Large intestine (tissue), 3 donors: ENCODE measurements at regions not wholly inside any gene's neighbourhood (a gene's known extent, or its start where the extent isn't known, plus 50 kb on each side); places are given as distances from the start of the nearest gene placed in this dataset.

Source experiments
- DNase-seq, 2 donors: peaks; one replicate each; pipeline versions ENCODE4 v3.0.0 to v3.0.0-alpha.2; 2013
- H3K27ac ChIP-seq: one replicate; pipeline ENCODE4 v1.5.1; 2013; ENCODE audit warnings: low read length
- H3K27me3 ChIP-seq: 2 replicates; pipeline ENCODE4 v1.6.1; 2013; ENCODE audit warnings: low read length; ENCODE audit not compliant: control insufficient read depth, insufficient read depth
- H3K36me3 ChIP-seq: 2 replicates; pipeline ENCODE4 v1.6.1; 2013; ENCODE audit warnings: low read length; ENCODE audit not compliant: control insufficient read depth, insufficient read depth
- H3K4me1 ChIP-seq: one replicate; pipeline ENCODE4 v1.6.1; 2013; ENCODE audit warnings: low read length; ENCODE audit not compliant: control insufficient read depth, insufficient read depth
- H3K4me3 ChIP-seq: one replicate; pipeline ENCODE4 v1.5.1; 2013; ENCODE audit warnings: low read length
- H3K9me3 ChIP-seq: one replicate; pipeline ENCODE4 v1.6.1; 2013; ENCODE audit warnings: mild to moderate bottlenecking, low read depth, low read length, moderate library complexity; ENCODE audit not compliant: control insufficient read depth
- WGBS: methylation state at CpG from one replicate; pipeline ENCODE4 v1.1.5; 2013; ENCODE audit warnings: low lambda C conversion rate; ENCODE audit not compliant: insufficient coverage; 5-methylcytosine and 5-hydroxymethylcytosine counted together

GRCh38 chr3:5292512-5292911 is 105.0 kb downstream of the EDEM1 start:
- no peak for DNase-seq
- Histone ChIP-seq H3K4me1 (no peaks in the 10 kb centered on the region), H3K9me3 (no peaks in the 10 kb centered on the region), H3K4me3 (no peak overlapping the region), H3K27me3 (no peaks in the 10 kb centered on the region), H3K36me3 (no peaks in the 10 kb centered on the region), H3K27ac (no peak overlapping the region)
- WGBS = 60% methylated on average over 3 of the region's 7 CpGs

GRCh38 chr3:5293207-5293606 is 105.7 kb downstream of the EDEM1 start:
- Histone ChIP-seq H3K36me3 (no peaks in the 10 kb centered on the region), H3K4me3 (no peak overlapping the region), H3K9me3 (no peaks in the 10 kb centered on the region), H3K4me1 (no peaks in the 10 kb centered on the region), H3K27me3 (no peaks in the 10 kb centered on the region), H3K27ac (no peak overlapping the region)
- WGBS = no CpG with 5 or more reads among the region's 2 CpGs
- DNase-seq = no peak

DNA sequence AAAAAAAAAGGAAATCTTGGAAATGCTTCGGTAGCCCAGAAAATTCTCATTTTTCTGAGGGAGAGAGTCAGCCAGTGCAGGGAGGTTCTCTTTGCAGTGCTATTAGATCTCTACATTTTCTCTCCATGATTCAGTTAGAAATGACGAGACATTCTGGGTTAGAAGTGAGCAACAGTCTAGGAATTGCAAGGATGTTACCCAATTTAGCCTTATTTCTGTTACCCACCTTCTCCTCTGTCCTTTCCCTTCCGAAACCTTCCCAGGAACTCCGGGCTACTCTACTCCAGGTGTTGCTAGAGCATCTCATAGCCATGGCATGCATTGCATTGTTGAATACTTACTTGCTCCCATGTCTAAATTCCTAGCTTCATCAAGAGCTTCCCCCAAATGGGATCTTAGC is 106.8 kb downstream of the EDEM1 start:
- Histone ChIP-seq H3K36me3 (no peaks in the 10 kb centered on the region), H3K27ac (no peak overlapping the region), H3K27me3 (no peaks in the 10 kb centered on the region), H3K4me1 (no peaks in the 10 kb centered on the region), H3K4me3 (no peak overlapping the region), H3K9me3 (no peaks in the 10 kb centered on the region)
- 67% methylated on average over 1 of the region's 4 CpGs for WGBS
- no peak for DNase-seq

- no peak overlapping the region for H3K27ac ChIP-seq
- H3K36me3 ChIP-seq = no peaks in the 10 kb centered on the region
- DNase-seq = no peak
- no peaks in the 10 kb centered on the region for H3K4me1 ChIP-seq
- H3K27me3 ChIP-seq = no peaks in the 10 kb centered on the region
- no peaks in the 10 kb centered on the region for H3K9me3 ChIP-seq
- H3K4me3 ChIP-seq = no peak overlapping the region
- WGBS = no CpG with 5 or more reads among the region's 1 CpG
Observed at GRCh38 chr3:5295191-5295690, 107.7 kb downstream of the EDEM1 start.

DNA sequence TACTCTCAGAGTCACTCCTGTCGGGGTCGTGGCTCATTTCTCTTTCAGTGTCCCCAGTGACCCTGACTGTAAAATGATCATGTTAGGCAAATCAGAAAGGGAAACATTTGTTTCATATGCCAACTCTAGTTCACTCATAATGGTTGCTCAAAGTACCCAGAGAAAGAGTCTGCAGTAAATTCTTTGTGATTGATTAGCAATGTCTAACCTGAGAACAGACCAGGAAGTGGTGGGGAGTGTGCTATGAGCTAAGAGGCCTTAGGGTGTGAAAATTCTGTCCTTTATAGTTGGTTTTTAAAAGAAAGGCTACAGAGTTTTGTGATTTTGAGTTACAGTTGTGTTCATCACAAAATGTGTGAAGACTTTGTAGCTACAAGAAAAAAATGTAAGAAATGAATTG is 108.9 kb downstream of the EDEM1 start:
- WGBS = no CpG with 5 or more reads among the region's 2 CpGs
- Histone ChIP-seq H3K27ac (no peak overlapping the region), H3K4me1 (no peaks in the 10 kb centered on the region), H3K36me3 (no peaks in the 10 kb centered on the region), H3K9me3 (no peaks in the 10 kb centered on the region), H3K4me3 (no peak overlapping the region), H3K27me3 (no peaks in the 10 kb centered on the region)
- no peak for DNase-seq

GRCh38 chr3:5297895-5298294 is 110.4 kb downstream of the EDEM1 start:
- Histone ChIP-seq H3K27ac (no peak overlapping the region), H3K9me3 (no peaks in the 10 kb centered on the region), H3K4me1 (no peaks in the 10 kb centered on the region), H3K36me3 (no peaks in the 10 kb centered on the region), H3K27me3 (no peaks in the 10 kb centered on the region), H3K4me3 (no peak overlapping the region)
- DNase-seq = no peak
- WGBS = 20% methylated on average over 1 of the region's 1 CpG

DNA sequence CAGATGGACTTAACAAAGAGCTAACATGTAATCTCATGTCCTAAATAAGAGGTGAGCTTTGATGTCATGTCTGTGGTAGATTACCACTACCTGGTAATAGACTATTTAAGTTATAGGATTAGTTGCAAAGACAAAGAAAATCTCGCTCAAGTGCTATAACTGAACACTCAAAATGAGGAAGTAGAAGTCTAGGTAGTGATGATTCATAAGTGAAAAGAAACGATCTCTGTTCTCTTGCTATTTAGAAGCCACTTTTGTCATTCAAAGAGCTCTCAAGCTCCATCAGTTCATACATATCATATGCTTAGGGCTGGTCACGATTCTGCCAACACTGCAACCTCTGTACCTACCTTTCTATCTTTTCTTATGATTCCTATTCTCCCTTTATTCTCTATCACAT is 110.9 kb downstream of the EDEM1 start:
- no peak for DNase-seq
- no peaks in the 10 kb centered on the region for H3K4me1 ChIP-seq
- H3K27me3 ChIP-seq = no peaks in the 10 kb centered on the region
- WGBS = 100% methylated on average over 1 of the region's 3 CpGs
- H3K4me3 ChIP-seq = no peak overlapping the region
- no peaks in the 10 kb centered on the region for H3K36me3 ChIP-seq
- no peaks in the 10 kb centered on the region for H3K9me3 ChIP-seq
- no peak overlapping the region for H3K27ac ChIP-seq

- H3K27ac ChIP-seq = no peak overlapping the region
- WGBS = no CpG with 5 or more reads among the region's 3 CpGs
Observed at GRCh38 chr3:5299161-5299560, 111.7 kb downstream of the EDEM1 start.

DNA sequence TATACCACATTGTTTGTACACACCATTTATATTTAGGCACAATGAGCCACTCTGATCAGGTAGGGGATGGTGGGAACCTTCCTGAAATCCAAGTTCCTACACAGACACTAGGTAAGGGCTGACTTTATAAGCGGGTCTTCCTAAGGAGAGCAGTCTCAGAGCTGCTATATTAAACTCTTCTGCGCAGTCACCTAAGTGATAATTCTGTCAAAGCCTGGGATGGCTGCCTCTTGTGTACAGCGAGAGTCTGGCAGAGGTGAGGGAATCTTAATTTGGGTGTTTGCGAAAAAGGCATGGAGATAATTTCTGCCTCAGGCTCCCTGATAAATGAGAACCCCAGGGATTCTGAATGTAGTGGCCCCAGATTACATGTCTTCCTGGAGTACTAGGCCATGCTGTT is 113.1 kb downstream of the EDEM1 start:
- no CpG with 5 or more reads among the region's 4 CpGs for WGBS
- H3K4me1 ChIP-seq = no peaks in the 10 kb centered on the region
- H3K27ac ChIP-seq = no peak overlapping the region
- no peak for DNase-seq
- no peaks in the 10 kb centered on the region for H3K9me3 ChIP-seq
- H3K4me3 ChIP-seq = no peak overlapping the region
- H3K36me3 ChIP-seq = no peaks in the 10 kb centered on the region
- H3K27me3 ChIP-seq = no peaks in the 10 kb centered on the region

More at GRCh38 chr3:5299161-5299560, 111.7 kb downstream of the EDEM1 start:
- no peak for DNase-seq
- Histone ChIP-seq H3K9me3 (no peaks in the 10 kb centered on the region), H3K27me3 (no peaks in the 10 kb centered on the region), H3K4me3 (no peak overlapping the region), H3K36me3 (no peaks in the 10 kb centered on the region), H3K4me1 (no peaks in the 10 kb centered on the region)

DNA sequence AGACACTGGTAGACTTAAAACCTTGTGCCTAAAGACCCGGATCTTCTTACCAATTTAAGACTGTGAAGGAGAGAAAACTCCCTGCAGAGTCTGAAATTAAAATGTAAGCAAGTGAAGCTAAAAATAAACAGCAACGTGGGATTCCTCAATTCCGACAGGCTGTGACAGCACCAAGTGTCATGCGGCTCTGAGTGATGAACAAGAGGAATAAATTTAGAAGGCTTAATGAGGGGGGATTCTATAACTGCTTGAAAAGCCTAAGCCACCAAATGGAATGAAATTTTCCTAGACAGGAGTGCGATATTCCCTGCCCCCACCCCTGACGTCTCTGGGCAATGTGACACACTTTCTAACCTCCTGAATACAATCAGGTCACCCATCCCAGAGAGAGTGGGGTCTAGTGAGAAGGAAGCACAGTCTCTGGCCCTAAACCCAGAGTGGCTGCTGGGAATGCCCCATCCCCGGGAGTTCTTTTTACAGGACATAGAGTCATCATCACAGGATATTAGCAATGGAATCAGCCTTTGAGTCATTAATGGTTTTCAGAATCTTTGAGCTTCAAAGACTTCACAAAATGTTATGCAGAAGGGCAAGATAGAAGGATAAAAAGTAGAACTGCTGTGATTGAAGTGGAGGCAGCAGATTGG is 114.3 kb downstream of the EDEM1 start:
- 60% methylated on average over 1 of the region's 7 CpGs for WGBS
- no peaks in the 10 kb centered on the region for H3K9me3 ChIP-seq
- no peaks in the 10 kb centered on the region for H3K4me1 ChIP-seq
- no peaks in the 10 kb centered on the region for H3K27me3 ChIP-seq
- H3K36me3 ChIP-seq = no peaks in the 10 kb centered on the region
- H3K27ac ChIP-seq = no peak overlapping the region
- no peak overlapping the region for H3K4me3 ChIP-seq
- no peak for DNase-seq

- Histone ChIP-seq H3K27me3 (no peaks in the 10 kb centered on the region), H3K4me1 (no peaks in the 10 kb centered on the region), H3K36me3 (no peaks in the 10 kb centered on the region), H3K4me3 (no peak overlapping the region), H3K27ac (no peak overlapping the region), H3K9me3 (no peaks in the 10 kb centered on the region)
- DNase-seq = no peak
- WGBS = no CpG with 5 or more reads among the region's 3 CpGs
Observed at GRCh38 chr3:5302661-5303060, 115.2 kb downstream of the EDEM1 start.
